ENCODE measurements at regions not wholly inside any gene's neighbourhood (a gene's known extent, or its start where the extent isn't known, plus 50 kb on each side); places are given as distances from the start of the nearest gene placed in this dataset.
A peak's percentile ranks its signal among the peaks of the same experiment; 100 is the strongest.

DNA sequence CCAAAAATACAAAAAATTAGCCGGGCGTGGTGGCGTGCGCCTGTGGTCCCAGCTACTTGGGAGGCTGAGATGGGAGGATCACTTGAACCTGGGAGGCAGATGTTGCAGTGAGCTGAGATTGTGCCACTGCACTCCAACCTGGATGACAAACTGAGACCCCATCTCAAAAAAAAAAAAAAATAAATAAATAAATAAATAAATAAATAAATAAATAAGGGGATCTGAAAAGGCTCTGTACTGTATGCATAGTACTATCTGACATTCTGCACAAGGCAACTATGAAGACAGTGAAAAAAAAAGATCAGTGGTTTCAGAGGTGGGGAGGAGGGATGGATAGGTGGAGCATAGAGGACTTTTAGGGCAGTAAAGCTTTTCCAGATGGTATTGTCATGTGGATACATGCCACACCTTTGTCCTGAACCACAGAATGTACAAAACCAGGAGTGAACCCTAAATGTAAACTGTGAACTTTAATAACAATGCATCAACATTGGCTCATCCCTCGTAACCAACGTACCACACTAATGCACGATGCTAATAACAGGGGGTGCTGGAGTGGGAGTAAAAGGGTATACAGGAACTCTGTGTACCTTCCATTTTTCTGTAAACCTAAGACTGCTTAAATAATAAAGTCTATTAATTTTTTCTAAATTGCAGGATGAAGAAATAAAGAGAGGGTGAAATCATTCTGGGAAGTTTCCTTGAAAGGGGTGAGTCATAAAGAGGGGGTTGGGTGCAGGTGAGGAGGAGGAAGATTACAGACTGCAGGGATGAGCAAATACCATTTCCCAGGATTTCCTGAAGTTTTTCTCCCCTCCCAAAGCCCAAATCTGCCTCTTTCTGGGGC lies 155.8 kb upstream of the SDK2 start:
- no peaks in the 10 kb centered on the region for H4K20me1 ChIP-seq (ENCODE audit: insufficient read depth, low read length)
- in situ Hi-C loops (cut with HindIII; ENCODE audit: extremely low pct_ligation_motif_present, low pct_unique_long_range_greater_than_20kb) (loop anchor here (25.0 kb wide), 1 partner anchor 637 kb away; the partner anchor contains the start of gene GPRC5C), intact Hi-C loops (cut with micrococcal nuclease; ENCODE audit: unreplicated experiment) (loop anchor here (10.0 kb wide), 1 partner anchor 405 kb away; the partner anchor contains the start of gene RPL38)
- POLR2A ChIA-PET: interaction anchor here (0.7 kb wide), 1 partner anchor 169 kb away, joined by 3 read pairs; no protein-coding TSS in a partner anchor
- H3K79me2 ChIP-seq (ENCODE audit: insufficient read depth, low read length): no peaks in the 10 kb centered on the region
- TF ChIP-seq ZNF121 (CRISPR knock-in tag; IDR thresholded peaks at IDR 0.05): no peak
- TF ChIP-seq BCL6 (CRISPR knock-in tag; IDR thresholded peaks at IDR 0.05): 0 out of 2 replicates have a peak, but pooled peaks have one; percentile 14
- TF ChIP-seq FOSL1 (CRISPR knock-in tag; IDR thresholded peaks at IDR 0.05; ENCODE audit: borderline replicate concordance): peak; percentile 21; the same call in 1 of the 2 replicates
- TF ChIP-seq ZNF263 (CRISPR knock-in tag; IDR thresholded peaks at IDR 0.05): 0 out of 2 replicates have a peak, but pooled peaks have one; percentile 22
- TF ChIP-seq FOSL2 (CRISPR knock-in tag; IDR thresholded peaks at IDR 0.05): peak; percentile 75
- TF ChIP-seq ZFP62 (CRISPR knock-in tag; IDR thresholded peaks at IDR 0.05): no peak
- peak in 1 of 2 experiments; percentile 41; a peak in 1 of 4 replicates for TF ChIP-seq EP300 (IDR thresholded peaks at IDR 0.05; ENCODE audit: low read depth in 2 of 2, low read length in 2 of 2)
- no peak for TF ChIP-seq EP300 (CRISPR knock-in tag; IDR thresholded peaks at IDR 0.05; ENCODE audit: borderline replicate concordance)
- TF ChIP-seq, protein P1, sequence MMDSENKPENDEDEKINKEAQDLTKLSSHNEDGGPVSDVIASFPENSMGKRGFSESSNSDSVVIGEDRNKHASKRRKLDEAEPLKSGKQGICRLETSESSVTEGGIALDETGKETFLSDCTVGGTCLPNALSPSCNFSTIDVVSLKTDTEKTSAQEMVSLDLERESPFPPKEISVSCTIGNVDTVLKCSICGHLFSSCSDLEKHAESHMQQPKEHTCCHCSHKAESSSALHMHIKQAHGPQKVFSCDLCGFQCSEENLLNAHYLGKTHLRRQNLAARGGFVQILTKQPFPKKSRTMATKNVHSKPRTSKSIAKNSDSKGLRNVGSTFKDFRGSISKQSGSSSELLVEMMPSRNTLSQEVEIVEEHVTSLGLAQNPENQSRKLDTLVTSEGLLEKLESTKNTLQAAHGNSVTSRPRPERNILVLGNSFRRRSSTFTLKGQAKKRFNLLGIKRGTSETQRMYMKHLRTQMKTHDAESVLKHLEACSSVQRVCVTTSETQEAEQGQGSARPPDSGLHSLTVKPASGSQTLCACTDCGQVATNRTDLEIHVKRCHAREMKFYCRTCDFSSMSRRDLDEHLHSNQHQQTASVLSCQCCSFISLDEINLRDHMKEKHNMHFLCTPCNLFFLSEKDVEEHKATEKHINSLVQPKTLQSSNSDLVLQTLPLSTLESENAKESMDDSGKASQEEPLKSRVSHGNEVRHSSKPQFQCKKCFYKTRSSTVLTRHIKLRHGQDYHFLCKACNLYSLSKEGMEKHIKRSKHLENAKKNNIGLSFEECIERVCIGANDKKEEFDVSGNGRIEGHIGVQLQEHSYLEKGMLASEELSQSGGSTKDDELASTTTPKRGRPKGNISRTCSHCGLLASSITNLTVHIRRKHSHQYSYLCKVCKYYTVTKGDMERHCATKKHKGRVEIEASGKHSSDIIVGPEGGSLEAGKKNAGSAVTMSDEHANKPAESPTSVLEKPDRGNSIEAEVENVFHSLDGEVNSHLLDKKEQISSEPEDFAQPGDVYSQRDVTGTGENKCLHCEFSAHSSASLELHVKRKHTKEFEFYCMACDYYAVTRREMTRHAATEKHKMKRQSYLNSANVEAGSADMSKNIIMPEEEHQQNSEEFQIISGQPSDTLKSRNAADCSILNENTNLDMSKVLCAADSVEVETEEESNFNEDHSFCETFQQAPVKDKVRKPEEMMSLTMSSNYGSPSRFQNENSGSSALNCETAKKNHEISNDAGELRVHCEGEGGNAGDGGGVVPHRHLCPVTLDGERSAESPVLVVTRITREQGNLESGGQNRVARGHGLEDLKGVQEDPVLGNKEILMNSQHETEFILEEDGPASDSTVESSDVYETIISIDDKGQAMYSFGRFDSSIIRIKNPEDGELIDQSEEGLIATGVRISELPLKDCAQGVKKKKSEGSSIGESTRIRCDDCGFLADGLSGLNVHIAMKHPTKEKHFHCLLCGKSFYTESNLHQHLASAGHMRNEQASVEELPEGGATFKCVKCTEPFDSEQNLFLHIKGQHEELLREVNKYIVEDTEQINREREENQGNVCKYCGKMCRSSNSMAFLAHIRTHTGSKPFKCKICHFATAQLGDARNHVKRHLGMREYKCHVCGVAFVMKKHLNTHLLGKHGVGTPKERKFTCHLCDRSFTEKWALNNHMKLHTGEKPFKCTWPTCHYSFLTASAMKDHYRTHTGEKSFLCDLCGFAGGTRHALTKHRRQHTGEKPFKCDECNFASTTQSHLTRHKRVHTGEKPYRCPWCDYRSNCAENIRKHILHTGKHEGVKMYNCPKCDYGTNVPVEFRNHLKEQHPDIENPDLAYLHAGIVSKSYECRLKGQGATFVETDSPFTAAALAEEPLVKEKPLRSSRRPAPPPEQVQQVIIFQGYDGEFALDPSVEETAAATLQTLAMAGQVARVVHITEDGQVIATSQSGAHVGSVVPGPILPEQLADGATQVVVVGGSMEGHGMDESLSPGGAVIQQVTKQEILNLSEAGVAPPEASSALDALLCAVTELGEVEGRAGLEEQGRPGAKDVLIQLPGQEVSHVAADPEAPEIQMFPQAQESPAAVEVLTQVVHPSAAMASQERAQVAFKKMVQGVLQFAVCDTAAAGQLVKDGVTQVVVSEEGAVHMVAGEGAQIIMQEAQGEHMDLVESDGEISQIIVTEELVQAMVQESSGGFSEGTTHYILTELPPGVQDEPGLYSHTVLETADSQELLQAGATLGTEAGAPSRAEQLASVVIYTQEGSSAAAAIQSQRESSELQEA (CRISPR knock-in tag; IDR thresholded peaks at IDR 0.05; ENCODE audit: not compliant biosample characterization): no peak
- 0 out of 2 replicates have a peak, but pooled peaks have one; percentile 27 for TF ChIP-seq ZNF34 (CRISPR knock-in tag; IDR thresholded peaks at IDR 0.05; ENCODE audit: borderline replicate concordance)
- 0 out of 2 replicates have a peak, but pooled peaks have one; percentile 4 for TF ChIP-seq ZFX (CRISPR knock-in tag; IDR thresholded peaks at IDR 0.05; ENCODE audit: low read depth)
- DNase-seq (ENCODE audit: low spot score): no peak
- no peaks in the 10 kb centered on the region for H3K27me3 ChIP-seq (ENCODE audit: control insufficient read depth in 1 of 2, insufficient read depth in 2 of 2, low read length in 2 of 2)
- CTCF ChIA-PET (ENCODE audit: low intra/inter-chr PET ratio, low total read pairs): no interaction called here
- H3K4me3 ChIP-seq (replicated peaks in 1 of 3; ENCODE audit: insufficient read depth in 1 of 3, low read depth in 2 of 3, low read length in 3 of 3): no peak overlapping the region
- BruUV-seq (replicated peaks): no TSS peak
- no peak overlapping the region for H3K4me2 ChIP-seq (ENCODE audit: low read depth, low read length)
- no peak overlapping the region for H3K9ac ChIP-seq (ENCODE audit: insufficient read depth, low read depth, low read length)
- no peak overlapping the region for H3K27ac ChIP-seq (ENCODE audit: extremely low read length, insufficient read depth, low read length)
- 95% methylated on average over 7 of the region's 7 CpGs for WGBS (ENCODE audit: low lambda C conversion rate)
- H3K4me1 ChIP-seq (ENCODE audit: insufficient read depth, low read length): peaks cover 95% of the 10 kb centered on the region
- no peak overlapping the region for H2AFZ ChIP-seq (ENCODE audit: low read length)
- ATAC-seq: no peak
- H3K36me3 ChIP-seq (replicated peaks in 1 of 2; ENCODE audit: control insufficient read depth in 1 of 2, insufficient read depth in 2 of 2, low read length in 2 of 2): no peaks in the 10 kb centered on the region
- no peak for FAIRE-seq
- H3K9me3 ChIP-seq (ENCODE audit: low read length): peaks cover 6% of the 10 kb centered on the region; the same call in 1 of the 2 replicates

Data from HepG2 (cell line).